ENCODE measurements at regions not wholly inside any gene's neighbourhood (a gene's known extent, or its start where the extent isn't known, plus 50 kb on each side); places are given as distances from the start of the nearest gene placed in this dataset.

DNA sequence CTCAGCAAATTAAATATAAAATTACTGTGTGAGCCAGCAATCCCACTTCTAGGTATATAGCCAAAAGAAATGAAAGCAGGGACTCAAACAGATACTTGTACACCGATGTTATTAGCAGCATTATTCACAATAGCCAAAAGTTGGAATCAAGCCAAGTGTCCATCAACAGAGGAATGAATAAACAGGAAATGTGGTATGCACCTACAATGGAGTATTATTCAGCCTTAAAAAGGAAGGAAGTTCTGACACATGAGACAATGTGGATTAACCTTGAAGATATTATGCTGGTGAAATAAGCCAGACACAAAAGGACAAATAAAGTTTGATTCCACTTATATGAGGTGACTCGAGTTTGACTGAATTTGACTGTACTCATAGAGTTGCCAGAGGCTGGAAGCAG lies 108.3 kb upstream of the DUSP21 start:
- Histone ChIP-seq H3K27me3 (replicated peaks in 1 of 4; ENCODE audit: control extremely low read depth in 1 of 4, control insufficient read depth in 3 of 4, insufficient read depth in 4 of 4, low read length in 3 of 4) (no peaks in the 10 kb centered on the region), H3K9me3 (ENCODE audit: control extremely low read depth in 1 of 3, control insufficient read depth in 2 of 3, insufficient read depth in 1 of 3, low read length in 2 of 3) (no peaks in the 10 kb centered on the region), H3K4me3 (ENCODE audit: control extremely low read depth in 1 of 5, extremely low read depth in 1 of 5, insufficient read depth in 1 of 5, low read depth in 2 of 5, low read length in 4 of 5) (no peak overlapping the region), H3K4me2 (replicated peaks; ENCODE audit: low read depth, low read length, poor library complexity, severe bottlenecking) (no peak overlapping the region), H3K27ac (ENCODE audit: low read length in 2 of 2) (no peak overlapping the region), H3K36me3 (replicated peaks in 1 of 2; ENCODE audit: control extremely low read depth in 1 of 2, control insufficient read depth in 1 of 2, extremely low read depth in 1 of 2, insufficient read depth in 2 of 2, low read length in 1 of 2) (no peaks in the 10 kb centered on the region), H2AFZ (ENCODE audit: insufficient read depth, low read depth, low read length, poor library complexity, severe bottlenecking) (no peak overlapping the region), H3K9ac (ENCODE audit: low read length) (no peak overlapping the region), H3K79me2 (ENCODE audit: control insufficient read depth, insufficient read depth, low read length) (no peaks in the 10 kb centered on the region), H3K4me1 (ENCODE audit: control insufficient read depth in 2 of 2, insufficient read depth in 2 of 2, low read length in 2 of 2) (no peaks in the 10 kb centered on the region), H4K20me1 (ENCODE audit: control insufficient read depth, insufficient read depth, low read length, poor library complexity, severe bottlenecking) (no peaks in the 10 kb centered on the region)
- Mint-ChIP-seq H3K27ac (no peak overlapping the region), H3K9me3 (ENCODE audit: insufficient read depth) (peaks cover 2% of the 10 kb centered on the region), H3K4me1 (no peaks in the 10 kb centered on the region), H3K4me3 (no peak overlapping the region), H3K27me3 (no peaks in the 10 kb centered on the region)
- ATAC-seq (ENCODE audit: low read depth) (no peak), DNase-seq (no peak)
- ChIA-PET POLR2A (no interaction called here), CTCF (no interaction called here)
- TF ChIP-seq, protein P1, sequence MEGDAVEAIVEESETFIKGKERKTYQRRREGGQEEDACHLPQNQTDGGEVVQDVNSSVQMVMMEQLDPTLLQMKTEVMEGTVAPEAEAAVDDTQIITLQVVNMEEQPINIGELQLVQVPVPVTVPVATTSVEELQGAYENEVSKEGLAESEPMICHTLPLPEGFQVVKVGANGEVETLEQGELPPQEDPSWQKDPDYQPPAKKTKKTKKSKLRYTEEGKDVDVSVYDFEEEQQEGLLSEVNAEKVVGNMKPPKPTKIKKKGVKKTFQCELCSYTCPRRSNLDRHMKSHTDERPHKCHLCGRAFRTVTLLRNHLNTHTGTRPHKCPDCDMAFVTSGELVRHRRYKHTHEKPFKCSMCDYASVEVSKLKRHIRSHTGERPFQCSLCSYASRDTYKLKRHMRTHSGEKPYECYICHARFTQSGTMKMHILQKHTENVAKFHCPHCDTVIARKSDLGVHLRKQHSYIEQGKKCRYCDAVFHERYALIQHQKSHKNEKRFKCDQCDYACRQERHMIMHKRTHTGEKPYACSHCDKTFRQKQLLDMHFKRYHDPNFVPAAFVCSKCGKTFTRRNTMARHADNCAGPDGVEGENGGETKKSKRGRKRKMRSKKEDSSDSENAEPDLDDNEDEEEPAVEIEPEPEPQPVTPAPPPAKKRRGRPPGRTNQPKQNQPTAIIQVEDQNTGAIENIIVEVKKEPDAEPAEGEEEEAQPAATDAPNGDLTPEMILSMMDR (IDR thresholded peaks at IDR 0.05) = no peak
- no peak for TF ChIP-seq EZH2 (IDR thresholded peaks at IDR 0.05; ENCODE audit: borderline replicate concordance, insufficient read depth, low read depth, low read length, poor library complexity, severe bottlenecking)
- no CpG with 5 or more reads among the region's 2 CpGs for WGBS (ENCODE audit: insufficient coverage)
- intact Hi-C loops (cut with micrococcal nuclease) = no loop called here

DNA sequence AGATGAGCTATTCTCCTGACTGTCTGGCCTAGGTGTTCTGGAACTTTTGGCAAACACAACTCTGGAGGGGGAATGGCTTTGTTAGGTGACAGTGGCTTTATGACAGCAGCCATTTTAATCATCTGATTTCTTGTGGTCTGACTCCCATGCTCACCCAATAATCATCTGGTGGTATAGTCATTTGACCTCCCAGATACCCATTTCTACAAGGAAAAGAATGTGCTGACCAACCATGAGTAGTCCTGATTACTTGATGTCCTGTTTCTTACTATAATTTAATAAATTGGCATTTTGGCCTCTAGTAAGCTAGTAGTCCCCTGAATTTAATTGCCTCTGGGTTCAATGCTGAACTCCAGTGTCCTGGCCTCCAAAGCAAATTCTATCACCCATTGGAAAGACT lies 109.9 kb upstream of the DUSP21 start:
- CTCF ChIA-PET = no interaction called here
- H2AFZ ChIP-seq (ENCODE audit: insufficient read depth, low read depth, low read length, poor library complexity, severe bottlenecking) = no peak overlapping the region
- no peak overlapping the region for H3K27ac Mint-ChIP-seq
- H3K27me3 ChIP-seq (replicated peaks in 1 of 4; ENCODE audit: control extremely low read depth in 1 of 4, control insufficient read depth in 3 of 4, insufficient read depth in 4 of 4, low read length in 3 of 4) = no peaks in the 10 kb centered on the region
- TF ChIP-seq, protein P1 (IDR thresholded peaks at IDR 0.05) = no peak
- no peak for TF ChIP-seq EZH2 (IDR thresholded peaks at IDR 0.05; ENCODE audit: borderline replicate concordance, insufficient read depth, low read depth, low read length, poor library complexity, severe bottlenecking)
- no peaks in the 10 kb centered on the region for H3K79me2 ChIP-seq (ENCODE audit: control insufficient read depth, insufficient read depth, low read length)
- intact Hi-C loops (cut with micrococcal nuclease) = no loop called here
- no peak overlapping the region for H3K9ac ChIP-seq (ENCODE audit: low read length)
- H3K4me1 Mint-ChIP-seq = peaks cover 3% of the 10 kb centered on the region
- H3K27me3 Mint-ChIP-seq = no peaks in the 10 kb centered on the region
- H3K36me3 ChIP-seq (replicated peaks in 1 of 2; ENCODE audit: control extremely low read depth in 1 of 2, control insufficient read depth in 1 of 2, extremely low read depth in 1 of 2, insufficient read depth in 2 of 2, low read length in 1 of 2) = no peaks in the 10 kb centered on the region
- H3K4me3 ChIP-seq (ENCODE audit: control extremely low read depth in 1 of 5, extremely low read depth in 1 of 5, insufficient read depth in 1 of 5, low read depth in 2 of 5, low read length in 4 of 5) = no peak overlapping the region
- no peak overlapping the region for H3K4me2 ChIP-seq (replicated peaks; ENCODE audit: low read depth, low read length, poor library complexity, severe bottlenecking)
- POLR2A ChIA-PET = no interaction called here
- no peak overlapping the region for H3K27ac ChIP-seq (ENCODE audit: low read length in 2 of 2)
- H4K20me1 ChIP-seq (ENCODE audit: control insufficient read depth, insufficient read depth, low read length, poor library complexity, severe bottlenecking) = no peaks in the 10 kb centered on the region
- H3K4me1 ChIP-seq (ENCODE audit: control insufficient read depth in 2 of 2, insufficient read depth in 2 of 2, low read length in 2 of 2) = no peaks in the 10 kb centered on the region
- no peak for DNase-seq
- no peak overlapping the region for H3K4me3 Mint-ChIP-seq
- no peaks in the 10 kb centered on the region for H3K9me3 ChIP-seq (ENCODE audit: control extremely low read depth in 1 of 3, control insufficient read depth in 2 of 3, insufficient read depth in 1 of 3, low read length in 2 of 3)
- ATAC-seq (ENCODE audit: low read depth) = no peak
- peaks cover 2% of the 10 kb centered on the region for H3K9me3 Mint-ChIP-seq (ENCODE audit: insufficient read depth)
